Vagina (tissue), 2 donors: ENCODE measurements at regions not wholly inside any gene's neighbourhood (a gene's known extent, or its start where the extent isn't known, plus 50 kb on each side); places are given as distances from the start of the nearest gene placed in this dataset.

Experiments
- DNase-seq, 2 donors: peaks; one replicate each; pipeline ENCODE4 v3.0.0-alpha.2; 2017; ENCODE audit errors: extremely low spot score in 2 of 2
- H3K27ac ChIP-seq: fragments of 200-600 bp; sonication (generic); one replicate; pipeline ENCODE4 v1.5.1; 2019
- H3K27me3 ChIP-seq: fragments of 200-600 bp; sonication (generic); one replicate; pipeline ENCODE4 v1.5.1; 2019
- H3K36me3 ChIP-seq, 2 donors: fragments of 200-600 bp; sonication (generic); one replicate each; pipeline ENCODE4 v1.5.1; 2017 to 2019
- H3K4me1 ChIP-seq: fragments of 200-600 bp; sonication (generic); one replicate; pipeline ENCODE4 v1.5.1; 2019
- H3K4me3 ChIP-seq, 2 donors: fragments of 200-600 bp; sonication (generic); 1 replicate in 1 of 2; 2 replicates in 1 of 2; pipeline ENCODE4 v1.5.1; 2016 to 2019
- H3K9me3 ChIP-seq: fragments of 200-600 bp; sonication (generic); one replicate; pipeline ENCODE4 v1.5.1; 2019
- CTCF ChIP-seq, 3 experiments: fragments of 450-650 bp in 2 of 3; fragments of 200-600 bp in 1 of 3; sonication (generic) in 1 of 3; IDR thresholded peaks; one replicate each; pipeline ENCODE4 v1.5.1; 2017 to 2019; ENCODE audit warnings: antibody characterized with exemption in 3 of 3, mild to moderate bottlenecking in 2 of 3, moderate library complexity in 2 of 3
- POLR2A ChIP-seq, 2 donors: fragments of 450-650 bp; IDR thresholded peaks; one replicate each; pipeline ENCODE4 v1.6.1; 2017; ENCODE audit warnings: antibody characterized with exemption in 2 of 2, mild to moderate bottlenecking in 2 of 2, moderate library complexity in 2 of 2
- POLR2AphosphoS5 ChIP-seq, 2 donors: sonication (generic); formaldehyde crosslinking; IDR thresholded peaks; one replicate each; pipeline ENCODE4 v1.9.0; 2017; ENCODE audit warnings: antibody characterized with exemption in 2 of 2, mild to moderate bottlenecking in 2 of 2, low read depth in 1 of 2; ENCODE audit not compliant: insufficient read depth in 1 of 2
- intact Hi-C: fragments of 100-400 bp; cut with DNase I; formaldehyde crosslinking; loops from one replicate; pipeline ENCODE4 v1.15.1; 2023

DNA sequence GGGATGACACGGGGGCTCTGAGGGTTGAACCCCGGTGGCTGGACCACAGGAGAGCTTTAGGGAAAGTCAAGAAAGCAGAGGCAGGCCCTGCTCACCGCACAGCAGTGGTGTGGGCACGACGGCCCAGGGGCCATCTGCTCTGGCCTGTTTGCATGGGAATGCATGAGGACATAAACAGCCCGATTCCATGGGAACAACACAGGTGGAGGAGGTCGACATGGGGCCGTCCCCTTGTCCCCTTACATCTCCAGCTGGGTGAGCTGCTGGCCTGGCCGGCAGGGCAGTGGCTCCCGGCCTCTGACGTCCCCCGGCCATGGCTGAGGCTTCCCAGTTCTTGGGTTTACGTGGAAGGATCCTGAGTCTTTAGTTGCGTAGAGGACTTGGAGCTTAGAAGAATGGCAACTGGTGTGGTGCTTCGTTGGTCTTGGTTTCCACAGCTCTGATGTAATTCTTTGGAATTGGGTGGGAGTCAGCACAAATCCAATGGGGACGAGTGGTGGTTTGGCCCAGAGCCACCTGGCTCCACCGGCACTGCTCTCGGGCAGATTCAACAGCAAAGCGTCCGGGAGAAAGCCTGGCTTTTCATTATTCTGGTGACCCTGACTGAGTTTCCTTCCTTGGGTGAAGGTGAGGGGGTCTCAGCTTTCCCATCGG is 98.3 kb upstream of the HDAC4 start:
- Histone ChIP-seq H3K4me1 (peaks cover 23% of the 10 kb centered on the region), H3K27me3 (no peaks in the 10 kb centered on the region), H3K36me3 (no peaks in the 10 kb centered on the region), H3K4me3 (no peak overlapping the region), H3K9me3 (no peaks in the 10 kb centered on the region), H3K27ac (peak overlapping the region; percentile 74)
- peak in 1 of 2 donors; percentile 36 for TF ChIP-seq POLR2AphosphoS5 (IDR thresholded peaks at IDR 0.05; ENCODE audit: insufficient read depth in 1 of 2, low read depth in 1 of 2)
- no peak for TF ChIP-seq POLR2A (IDR thresholded peaks at IDR 0.05)
- intact Hi-C loops = no loop called here
- no peak for DNase-seq

DNA sequence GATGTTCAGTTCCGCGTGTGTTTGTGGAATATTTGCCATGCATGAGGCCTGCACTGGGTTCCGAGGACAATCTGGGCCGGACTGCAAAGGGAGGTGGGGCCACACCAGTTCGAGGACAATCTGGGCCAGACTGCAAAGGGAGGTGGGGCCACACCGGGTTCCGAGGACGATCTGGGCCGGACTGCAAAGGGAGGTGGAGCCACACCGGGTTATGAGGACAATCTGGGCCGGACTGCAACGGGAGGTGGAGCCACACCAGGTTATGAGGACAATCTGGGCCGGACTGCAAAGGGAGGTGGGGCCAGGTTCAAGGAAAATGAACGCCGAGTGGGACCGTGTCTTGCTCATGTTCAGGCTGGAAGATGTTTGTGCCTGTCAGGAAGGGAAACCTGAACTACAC is 97.8 kb upstream of the HDAC4 start:
- no peaks in the 10 kb centered on the region for H3K27me3 ChIP-seq
- TF ChIP-seq POLR2A (IDR thresholded peaks at IDR 0.05) = no peak
- no peak for TF ChIP-seq POLR2AphosphoS5 (IDR thresholded peaks at IDR 0.05; ENCODE audit: insufficient read depth in 1 of 2, low read depth in 1 of 2)
- no peak for TF ChIP-seq CTCF (IDR thresholded peaks at IDR 0.05)

DNA sequence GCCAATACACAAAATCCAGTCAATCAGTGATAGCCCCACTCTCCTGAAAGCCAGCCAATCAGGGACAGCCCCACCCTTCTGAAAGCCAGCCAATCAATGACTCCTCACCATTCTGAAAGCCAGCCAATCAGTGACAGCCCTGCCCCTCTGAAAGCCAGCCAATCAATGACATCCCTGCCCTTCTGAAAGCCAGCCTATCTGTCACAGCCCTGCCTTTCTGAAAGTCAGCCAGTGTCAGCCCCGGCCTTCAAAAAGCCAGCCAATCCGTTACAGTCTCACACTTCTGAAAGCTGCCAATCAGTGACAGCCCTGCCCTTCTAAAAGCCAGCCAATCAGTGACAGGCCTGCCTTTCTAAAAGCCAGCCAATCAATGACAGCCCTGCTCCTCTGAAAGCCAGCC is 95.9 kb upstream of the HDAC4 start:
- Histone ChIP-seq H3K36me3 (no peaks in the 10 kb centered on the region), H3K27ac (no peak overlapping the region), H3K9me3 (no peaks in the 10 kb centered on the region), H3K4me3 (no peak overlapping the region), H3K27me3 (no peaks in the 10 kb centered on the region), H3K4me1 (peaks cover 23% of the 10 kb centered on the region)
- no peak for DNase-seq
- TF ChIP-seq CTCF (IDR thresholded peaks at IDR 0.05) (no peak), POLR2A (IDR thresholded peaks at IDR 0.05) (no peak)
- intact Hi-C loops = no loop called here

More for the DNA sequence above, 97.8 kb upstream of the HDAC4 start:
- H3K9me3 ChIP-seq = no peaks in the 10 kb centered on the region
- H3K36me3 ChIP-seq = no peaks in the 10 kb centered on the region
- DNase-seq = no peak
- no peak overlapping the region for H3K4me3 ChIP-seq
- intact Hi-C loops = no loop called here
- H3K4me1 ChIP-seq = peaks cover 23% of the 10 kb centered on the region
- H3K27ac ChIP-seq = no peak overlapping the region

GRCh38 chr2:239495791-239496233 is 95.0 kb upstream of the HDAC4 start:
- Histone ChIP-seq H3K4me3 (no peak overlapping the region), H3K27ac (no peak overlapping the region), H3K36me3 (no peaks in the 10 kb centered on the region), H3K4me1 (peaks cover 21% of the 10 kb centered on the region), H3K27me3 (no peaks in the 10 kb centered on the region), H3K9me3 (no peaks in the 10 kb centered on the region)
- TF ChIP-seq CTCF (IDR thresholded peaks at IDR 0.05) (no peak), POLR2AphosphoS5 (IDR thresholded peaks at IDR 0.05; ENCODE audit: insufficient read depth in 1 of 2, low read depth in 1 of 2) (no peak), POLR2A (IDR thresholded peaks at IDR 0.05) (no peak)
- intact Hi-C loops = no loop called here
- DNase-seq = no peak

- no peak for DNase-seq
- Histone ChIP-seq H3K4me1 (peaks cover 15% of the 10 kb centered on the region), H3K27ac (no peak overlapping the region), H3K9me3 (no peaks in the 10 kb centered on the region), H3K36me3 (no peaks in the 10 kb centered on the region), H3K4me3 (no peak overlapping the region), H3K27me3 (no peaks in the 10 kb centered on the region)
- intact Hi-C loops = no loop called here
- TF ChIP-seq POLR2AphosphoS5 (IDR thresholded peaks at IDR 0.05; ENCODE audit: insufficient read depth in 1 of 2, low read depth in 1 of 2) (no peak), POLR2A (IDR thresholded peaks at IDR 0.05) (no peak), CTCF (IDR thresholded peaks at IDR 0.05) (no peak)
Observed at GRCh38 chr2:239495175-239495574, 94.4 kb upstream of the HDAC4 start.
